ENCODE measurements at regions not wholly inside any gene's neighbourhood (a gene's known extent, or its start where the extent isn't known, plus 50 kb on each side); places are given as distances from the start of the nearest gene placed in this dataset.

DNA sequence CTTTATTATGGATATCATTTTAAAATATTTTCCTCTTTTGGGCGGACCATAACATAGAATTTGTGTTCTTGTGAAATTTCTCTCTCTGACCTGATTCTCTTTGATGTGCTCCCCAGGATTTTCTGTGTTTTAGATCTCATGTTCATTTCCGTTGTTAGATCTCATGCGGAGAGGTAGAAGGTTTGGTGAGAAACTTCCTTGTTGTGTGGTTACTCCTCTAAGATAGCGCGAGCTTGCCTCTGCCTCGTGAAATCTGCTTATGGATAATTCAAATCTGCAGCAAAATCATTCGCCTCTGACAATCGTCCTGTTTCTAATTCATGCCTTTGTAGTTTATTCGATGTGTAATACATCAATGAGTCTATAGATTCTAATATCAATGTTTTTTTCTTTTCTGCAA is 580.4 kb downstream of the USP25 start:
- TF ChIP-seq POLR2A (IDR thresholded peaks at IDR 0.05; ENCODE audit: low read depth, low read length) (no peak), TAF1 (IDR thresholded peaks at IDR 0.05; ENCODE audit: low read depth, low read length) (no peak), POLR2AphosphoS5 (IDR thresholded peaks at IDR 0.05; ENCODE audit: low read depth, low read length) (no peak)
